GM13977 (cell line): ENCODE measurements at regions not wholly inside any gene's neighbourhood (a gene's known extent, or its start where the extent isn't known, plus 50 kb on each side); places are given as distances from the start of the nearest gene placed in this dataset.

ENCODE experiments used
- DNase-seq: peaks from one replicate; pipeline ENCODE4 v3.0.0; 2012; ENCODE audit warnings: low spot score
- CTCF ChIP-seq: IDR thresholded peaks from 2 replicates; pipeline ENCODE4 v1.5.1; 2012; ENCODE audit warnings: mild to moderate bottlenecking, control low read depth; ENCODE audit not compliant: insufficient read depth; ENCODE audit errors: extremely low read depth, missing control alignments
- in situ Hi-C: fragments of 300-500 bp; cut with MboI; formaldehyde crosslinking; loops from one replicate; pipeline ENCODE4 v1.12.0; 2022; ENCODE audit warnings: low sequenced_read_pairs, low pct_unique_long_range_greater_than_20kb, mixed read lengths, inconsistent platforms; ENCODE audit not compliant: unreplicated experiment

DNA sequence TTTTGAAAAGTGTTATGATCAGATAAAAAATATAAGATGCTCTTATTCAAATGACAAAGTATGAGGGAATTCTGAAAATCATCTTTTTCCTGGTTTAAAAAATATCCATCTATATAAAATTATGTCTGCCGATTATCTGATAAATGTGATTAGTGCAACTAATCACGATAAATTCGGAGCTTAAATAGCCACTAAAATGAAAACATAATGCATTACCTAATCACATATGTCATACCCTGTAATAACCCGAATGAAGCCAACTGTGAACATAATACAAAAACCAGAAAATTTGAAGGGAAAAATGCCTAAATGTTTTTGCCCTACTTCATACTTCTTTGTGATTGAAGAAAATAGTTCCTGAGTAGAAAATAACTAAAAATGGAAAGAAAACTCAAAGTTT is 808.4 kb upstream of the LUZP2 start:
- DNase-seq: no peak
- in situ Hi-C loops: no loop called here
- no peak for TF ChIP-seq CTCF

DNA sequence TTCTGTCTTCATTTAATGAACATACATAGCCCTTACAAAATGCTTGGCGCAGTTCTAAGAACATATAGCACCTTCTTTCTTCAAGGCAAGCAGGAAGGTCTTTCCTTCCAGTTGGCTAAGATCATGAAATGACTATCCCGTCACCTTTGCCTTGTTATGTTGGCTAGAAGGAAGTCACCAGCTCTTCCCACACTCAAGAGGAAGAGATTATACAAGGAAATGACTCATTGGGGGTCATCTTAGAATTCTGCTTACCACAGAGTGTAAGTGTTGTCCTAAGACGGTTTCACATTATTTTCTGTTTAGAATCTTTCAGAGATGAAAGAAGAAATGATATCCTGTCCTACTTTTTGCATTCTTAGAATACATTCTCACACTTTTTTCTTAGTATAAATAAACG is 808.0 kb upstream of the LUZP2 start:
- no peak for TF ChIP-seq CTCF
- no peak for DNase-seq
- in situ Hi-C loops: no loop called here

DNA sequence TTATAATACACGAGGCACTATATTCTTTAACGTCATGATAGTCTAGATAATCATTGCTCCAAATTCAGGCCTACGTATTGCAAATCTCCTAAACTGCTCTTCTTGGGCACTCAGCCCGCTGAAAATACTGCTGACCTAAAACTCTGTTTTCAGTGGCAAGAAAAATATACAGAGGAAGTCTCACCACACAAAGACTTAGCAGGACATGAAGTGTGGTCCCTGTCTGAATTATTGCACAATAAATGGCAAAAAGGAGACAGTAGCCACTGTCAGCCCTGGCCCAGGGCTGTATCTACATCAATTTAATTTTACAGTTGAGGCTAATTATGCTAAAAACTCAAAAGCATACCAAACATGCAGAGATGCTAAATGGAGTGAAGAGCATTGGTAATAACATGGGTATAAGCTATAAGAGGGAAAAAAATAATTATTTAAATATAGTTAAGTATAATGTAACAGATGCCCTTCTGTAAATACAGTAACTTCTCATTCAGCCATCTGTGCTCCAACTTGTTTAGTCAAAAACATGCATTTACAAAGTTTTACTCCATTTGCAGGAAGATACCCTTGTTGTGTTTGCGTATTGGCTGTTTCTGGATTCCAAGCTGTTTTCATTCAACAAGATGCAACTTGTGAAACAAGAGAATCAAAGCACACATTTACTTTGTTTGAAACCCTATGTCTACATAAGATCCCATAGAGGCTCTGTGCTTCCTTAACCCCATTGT is 800.0 kb upstream of the LUZP2 start:
- no peak for TF ChIP-seq CTCF
- DNase-seq: no peak
- in situ Hi-C loops: no loop called here

DNA sequence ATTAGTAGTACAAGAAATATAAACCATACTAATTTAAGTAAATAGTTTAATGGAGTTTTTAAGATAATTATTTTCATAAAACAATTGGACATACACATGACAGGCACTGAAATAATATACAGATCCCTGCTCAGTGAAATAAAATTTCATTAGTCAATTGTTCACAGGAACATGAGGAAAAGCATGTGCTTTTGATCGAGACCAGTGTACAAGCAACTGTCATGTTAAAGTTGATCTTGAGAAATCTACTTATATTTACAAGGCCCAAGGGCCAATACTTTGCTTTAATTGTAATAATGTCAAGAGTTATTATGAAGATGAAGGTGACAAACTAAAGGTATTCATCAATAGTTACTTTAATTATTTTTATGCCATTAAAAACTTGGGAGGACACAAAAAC is 792.7 kb upstream of the LUZP2 start:
- in situ Hi-C loops: no loop called here
- no peak for TF ChIP-seq CTCF
- DNase-seq: no peak

- TF ChIP-seq CTCF: no peak
- no peak for DNase-seq
- in situ Hi-C loops: no loop called here
Observed at GRCh38 chr11:23711981-23712380, 784.9 kb upstream of the LUZP2 start.

DNA sequence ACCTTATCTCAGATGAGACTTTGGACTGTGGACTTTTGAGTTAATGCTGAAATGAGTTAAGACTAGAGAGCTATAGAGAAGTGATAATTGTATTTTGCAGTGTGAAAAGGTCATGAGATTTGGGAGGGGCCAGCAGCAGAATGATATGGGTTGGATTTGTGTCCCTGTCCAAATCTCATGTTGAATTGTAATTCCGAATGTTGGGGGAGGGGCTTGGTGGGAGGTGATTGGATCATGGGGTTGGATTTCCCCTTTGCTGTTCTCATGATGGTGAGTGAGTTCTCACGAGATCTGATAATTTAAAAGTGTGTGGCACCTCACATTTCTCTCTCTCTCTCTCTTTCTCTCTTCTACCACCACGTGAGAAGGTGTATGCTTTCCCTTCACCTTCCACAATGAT is 777.8 kb upstream of the LUZP2 start:
- no peak for TF ChIP-seq CTCF
- no peak for DNase-seq
- in situ Hi-C loops: no loop called here
